Activated CD4-positive, alpha-beta T cell treated with anti-CD3 and anti-CD28 coated beads for 4 hours (primary cell): ENCODE measurements at regions not wholly inside any gene's neighbourhood (a gene's known extent, or its start where the extent isn't known, plus 50 kb on each side); places are given as distances from the start of the nearest gene placed in this dataset.
"Not testable (repeated sequence)": the region's sequence is repeated elsewhere in the genome, so short reads cannot be mapped to it uniquely, and the experiment has no call there.

ENCODE experiments used
- DNase-seq, 2 donors: peaks; one replicate each; pipeline ENCODE4 v3.0.0-alpha.2; 2020

DNA sequence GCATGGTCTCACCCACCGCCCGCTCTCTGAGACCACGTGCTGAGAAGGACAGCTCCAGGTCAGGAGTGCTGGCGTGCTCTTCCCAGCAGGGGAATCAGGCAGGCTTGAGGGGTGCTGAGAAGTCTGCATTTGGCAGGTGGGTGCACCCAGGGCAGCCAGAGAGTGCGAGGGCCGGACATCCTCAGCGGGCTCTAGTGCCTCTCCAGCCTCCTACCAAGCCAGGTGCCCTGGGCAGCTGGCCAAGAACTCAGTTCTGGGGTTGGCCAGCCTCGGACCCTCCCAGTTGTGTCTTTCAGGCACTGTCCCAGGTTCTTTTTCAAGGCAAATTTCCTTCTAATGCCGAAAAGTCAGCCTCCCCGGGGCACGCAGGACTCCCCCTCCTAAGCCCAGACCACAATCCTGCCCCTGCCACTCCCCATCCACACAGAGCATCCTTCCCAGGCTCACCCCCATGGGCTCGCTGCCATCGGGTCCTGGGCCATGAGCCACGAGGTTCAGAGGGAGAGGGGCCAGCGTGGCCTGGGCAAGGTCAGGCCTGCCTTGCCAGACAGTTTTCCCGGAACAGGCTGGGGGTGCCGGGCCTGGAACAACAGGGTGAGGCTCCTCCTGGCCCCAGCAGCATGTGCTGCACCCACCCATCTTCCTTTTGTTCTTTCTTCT is 52.2 kb upstream of the GPC1 start:
- no peak for DNase-seq

DNA sequence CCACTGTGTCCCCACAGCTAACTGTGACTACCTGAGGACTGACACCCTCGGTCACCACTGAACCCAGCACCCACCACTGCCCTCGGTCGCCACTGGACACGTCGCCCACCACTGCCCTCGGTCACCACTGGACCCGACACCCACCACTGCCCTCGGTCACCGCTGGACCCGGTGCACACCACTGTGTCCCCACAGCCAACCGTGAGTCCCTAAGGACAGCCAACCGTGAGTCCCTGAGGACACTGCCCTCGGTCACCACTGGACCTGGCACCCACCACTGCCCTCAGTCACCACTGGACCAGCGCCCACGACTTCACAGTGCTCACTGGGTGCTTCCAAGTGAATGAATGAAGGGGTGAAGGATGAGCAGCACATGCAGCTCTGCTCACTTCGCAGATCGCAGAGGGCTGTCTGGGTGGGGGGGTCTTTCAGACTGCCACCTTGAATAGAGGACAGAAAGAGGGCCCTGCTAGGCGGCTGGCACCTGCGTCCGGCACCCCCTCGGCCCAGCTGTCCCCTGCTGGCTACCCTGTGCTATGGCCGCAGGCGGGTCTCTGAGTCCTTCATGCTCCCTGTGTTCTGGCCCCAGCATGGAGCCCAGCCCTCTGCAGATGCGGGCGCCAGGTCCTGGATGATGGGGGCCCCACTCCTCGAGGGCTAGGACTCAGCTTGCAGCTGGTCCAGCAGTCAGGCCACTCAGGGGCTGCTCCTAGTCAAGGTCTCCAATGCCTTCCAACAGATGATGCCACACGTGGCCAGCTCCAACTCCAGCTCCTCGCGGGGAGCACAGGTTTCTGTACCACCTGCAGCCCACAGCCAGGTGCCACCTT is 51.4 kb upstream of the GPC1 start:
- no peak for DNase-seq

DNA sequence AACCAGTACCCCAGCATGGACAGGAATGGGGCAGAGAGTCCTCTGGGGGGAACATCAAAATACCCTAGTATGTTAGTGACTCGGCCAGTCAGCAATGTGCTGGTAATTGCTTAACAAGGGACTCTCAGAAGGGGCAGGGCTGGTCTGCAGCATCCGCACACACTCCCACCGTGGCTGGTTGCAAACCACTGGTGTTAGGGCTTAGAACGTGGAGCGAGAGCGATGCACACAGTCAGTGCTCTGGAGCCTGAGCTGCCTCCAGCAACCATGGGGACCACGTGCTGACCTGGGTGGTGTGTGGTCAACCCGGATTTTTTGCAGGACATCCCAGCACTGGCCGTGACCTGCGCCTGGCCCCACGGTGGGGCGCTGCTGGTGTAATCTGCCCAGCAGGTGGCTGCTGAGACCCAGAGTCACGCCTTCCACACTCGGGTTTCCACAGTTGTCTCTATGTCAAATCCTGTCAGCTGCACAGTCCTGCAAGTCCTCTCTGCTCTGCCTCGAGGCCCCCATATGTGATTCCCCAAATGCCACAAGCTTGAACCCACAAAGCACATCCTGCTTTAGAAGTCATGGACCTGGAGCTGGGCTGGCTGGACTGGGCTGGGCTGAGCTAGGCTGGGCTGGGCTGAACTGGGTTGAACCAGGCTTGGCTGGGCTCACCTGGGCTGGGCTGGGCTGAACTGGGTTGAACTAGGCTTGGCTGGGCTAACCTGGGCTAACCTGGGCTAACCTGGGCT is 50.6 kb upstream of the GPC1 start:
- DNase-seq = no peak

DNA sequence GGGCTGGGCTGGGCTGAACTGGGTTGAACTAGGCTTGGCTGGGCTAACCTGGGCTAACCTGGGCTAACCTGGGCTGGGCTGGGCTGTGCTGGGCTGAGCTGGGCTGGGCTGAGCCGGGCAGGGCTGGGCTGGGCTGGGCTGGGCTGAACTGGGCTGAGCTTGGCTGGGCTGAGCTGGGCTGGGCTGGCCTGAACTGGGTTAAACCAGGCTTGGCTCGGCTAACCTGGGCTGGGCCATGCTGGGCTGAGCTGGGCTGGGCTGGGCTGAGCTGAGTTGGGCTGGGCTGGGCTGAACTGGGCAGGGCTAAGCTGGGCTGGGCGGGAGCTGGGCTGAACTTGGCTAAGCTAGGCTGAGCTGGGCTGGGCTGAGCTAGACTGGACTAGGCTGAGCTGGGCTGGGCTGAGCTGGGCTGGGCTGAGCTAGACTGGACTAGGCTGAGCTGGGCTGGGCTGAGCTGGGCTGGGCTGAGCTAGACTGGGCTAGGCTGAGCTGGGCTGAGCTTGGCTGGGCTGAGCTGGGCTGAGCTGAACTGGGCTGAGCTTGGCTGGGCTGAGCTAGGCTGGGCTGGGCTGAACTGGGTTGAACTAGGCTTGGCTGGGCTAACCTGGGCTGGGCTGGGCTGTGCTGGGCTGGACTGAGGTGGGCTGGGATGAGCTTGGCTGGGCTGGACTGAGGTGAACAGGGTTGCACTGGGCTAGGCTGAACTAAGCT is 49.9 kb upstream of the GPC1 start:
- not testable (repeated sequence) for DNase-seq
